ENCODE measurements at regions not wholly inside any gene's neighbourhood (a gene's known extent, or its start where the extent isn't known, plus 50 kb on each side); places are given as distances from the start of the nearest gene placed in this dataset.

GRCh38 chr11:130612291-130612851, 163.9 kb downstream of the ADAMTS15 start:
- intact Hi-C loops (cut with DNase I; ENCODE audit: low total_unique reads) (no loop called here), in situ Hi-C loops (cut with MboI; ENCODE audit: low pct_ligation_motif_present in 1 of 4, low pct_unique_long_range_greater_than_20kb in 1 of 4, low sequenced_read_pairs in 3 of 4) (no loop called here)
- 80 to 100% methylated on average over 1 to 2 of the region's 2 CpGs for WGBS, 2 donors (ENCODE audit: low coverage in 1 of 2)
- peaks cover 0 to 7% (median 2%) of the 10 kb centered on the region in 4 donors for H3K4me1 ChIP-seq
- H3K36me3 ChIP-seq, result no peaks in the 10 kb centered on the region
- no peak overlapping the region for H3K4me3 ChIP-seq
- TF ChIP-seq POLR2AphosphoS5 (IDR thresholded peaks at IDR 0.05) (no peak), CTCF (IDR thresholded peaks at IDR 0.05) (no peak), EP300 (IDR thresholded peaks at IDR 0.05; ENCODE audit: low read depth) (no peak), POLR2A (IDR thresholded peaks at IDR 0.05) (no peak)
- no peak for DNase-seq
- no peak overlapping the region for H3K27ac ChIP-seq
- no peaks in the 10 kb centered on the region for H3K27me3 ChIP-seq
- no peaks in the 10 kb centered on the region for H3K9me3 ChIP-seq

DNA sequence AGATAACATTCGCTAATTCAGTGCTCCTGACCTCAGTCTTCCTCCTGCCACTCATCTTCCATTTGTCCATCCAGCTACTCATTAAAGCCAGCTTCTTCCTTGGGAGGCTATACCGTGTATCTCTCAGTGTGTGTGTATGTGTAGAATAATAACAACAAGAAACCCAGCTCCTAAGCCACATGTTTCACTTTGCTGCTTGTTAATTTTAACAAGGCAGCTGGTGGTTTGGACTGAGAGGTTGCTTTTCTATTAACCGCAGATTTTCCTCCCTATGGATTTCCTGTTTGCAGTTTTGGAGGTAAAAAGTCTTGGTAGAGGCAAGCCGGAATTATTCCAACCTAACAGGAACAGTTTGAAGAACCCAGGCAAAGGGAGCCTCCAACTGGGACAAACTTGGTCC, 165.0 kb downstream of the ADAMTS15 start:
- intact Hi-C loops (cut with DNase I; ENCODE audit: low total_unique reads) (no loop called here), in situ Hi-C loops (cut with MboI; ENCODE audit: low pct_ligation_motif_present in 1 of 4, low pct_unique_long_range_greater_than_20kb in 1 of 4, low sequenced_read_pairs in 3 of 4) (no loop called here)
- Histone ChIP-seq H3K4me3 (no peak overlapping the region), H3K27me3 (no peaks in the 10 kb centered on the region), H3K27ac (no peak overlapping the region), H3K4me1 (peaks cover 0 to 7% (median 0%) of the 10 kb centered on the region in 4 donors), H3K36me3 (no peaks in the 10 kb centered on the region), H3K9me3 (no peaks in the 10 kb centered on the region)
- DNase-seq, result no peak
- no peak for TF ChIP-seq CTCF (IDR thresholded peaks at IDR 0.05)
- no peak for TF ChIP-seq POLR2A (IDR thresholded peaks at IDR 0.05)
- no peak for TF ChIP-seq EP300 (IDR thresholded peaks at IDR 0.05; ENCODE audit: low read depth)
- no peak for TF ChIP-seq POLR2AphosphoS5 (IDR thresholded peaks at IDR 0.05)
- 70 to 81% methylated on average over 3 to 4 of the region's 4 CpGs for WGBS, 2 donors (ENCODE audit: low coverage in 1 of 2)

DNA sequence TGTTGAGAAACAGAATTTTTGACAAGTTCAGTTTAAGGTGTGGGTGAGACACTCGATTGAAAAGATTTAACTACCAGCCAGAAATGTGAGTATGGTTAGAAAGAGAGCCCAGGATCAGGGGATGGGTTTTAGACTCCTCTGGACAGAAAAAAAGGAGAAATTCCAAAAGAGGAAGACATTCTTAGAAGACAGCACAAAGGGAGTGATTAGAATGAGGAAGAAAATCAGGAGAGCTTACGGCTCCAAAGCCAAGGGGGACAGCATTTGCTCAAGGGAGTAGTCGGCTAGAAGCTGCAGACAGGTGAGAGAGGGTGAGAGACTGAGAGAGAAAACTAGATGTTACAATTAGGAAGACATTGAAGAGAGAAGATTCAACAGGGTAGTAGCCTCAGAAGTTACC, 166.1 kb downstream of the ADAMTS15 start:
- in situ Hi-C loops (cut with MboI; ENCODE audit: low pct_ligation_motif_present in 1 of 4, low pct_unique_long_range_greater_than_20kb in 1 of 4, low sequenced_read_pairs in 3 of 4) (no loop called here), intact Hi-C loops (cut with DNase I; ENCODE audit: low total_unique reads) (no loop called here)
- Histone ChIP-seq H3K9me3 (no peaks in the 10 kb centered on the region), H3K27ac (no peak overlapping the region), H3K4me3 (no peak overlapping the region), H3K36me3 (no peaks in the 10 kb centered on the region), H3K4me1 (peaks cover 0 to 3% (median 0%) of the 10 kb centered on the region in 4 donors), H3K27me3 (no peaks in the 10 kb centered on the region)
- 63 to 79% methylated on average over 2 to 3 of the region's 3 CpGs for WGBS, 2 donors (ENCODE audit: low coverage in 1 of 2)
- TF ChIP-seq EP300 (IDR thresholded peaks at IDR 0.05; ENCODE audit: low read depth) (no peak), POLR2AphosphoS5 (IDR thresholded peaks at IDR 0.05) (no peak), CTCF (IDR thresholded peaks at IDR 0.05) (no peak)
- DNase-seq, result no peak

- Histone ChIP-seq H3K36me3 (no peaks in the 10 kb centered on the region), H3K9me3 (no peaks in the 10 kb centered on the region), H3K27ac (no peak overlapping the region), H3K27me3 (no peaks in the 10 kb centered on the region), H3K4me3 (no peak overlapping the region), H3K4me1 (no peaks in the 10 kb centered on the region)
- no peak for DNase-seq
- in situ Hi-C loops (cut with MboI; ENCODE audit: low pct_ligation_motif_present in 1 of 4, low pct_unique_long_range_greater_than_20kb in 1 of 4, low sequenced_read_pairs in 3 of 4), result no loop called here
- TF ChIP-seq EP300 (IDR thresholded peaks at IDR 0.05; ENCODE audit: low read depth) (no peak), POLR2AphosphoS5 (IDR thresholded peaks at IDR 0.05) (no peak), CTCF (IDR thresholded peaks at IDR 0.05) (no peak)
- 75 to 82% methylated on average over 3 of the region's 3 CpGs for WGBS, 2 donors (ENCODE audit: low coverage in 1 of 2)
- intact Hi-C loops (cut with DNase I; ENCODE audit: low total_unique reads), result no loop called here
These were observed 167.1 kb downstream of the ADAMTS15 start for GRCh38 chr11:130615561-130615960.

Data from transverse colon (tissue), 4 donors.